HG03097 (cell line): ENCODE measurements at regions not wholly inside any gene's neighbourhood (a gene's known extent, or its start where the extent isn't known, plus 50 kb on each side); places are given as distances from the start of the nearest gene placed in this dataset.

Experiments
- ATAC-seq: cut with Tn5 transposase; IDR thresholded peaks from one replicate; pipeline ENCODE4 v1.9.1; 2021; ENCODE audit not compliant: unreplicated experiment, low FRiP score

DNA sequence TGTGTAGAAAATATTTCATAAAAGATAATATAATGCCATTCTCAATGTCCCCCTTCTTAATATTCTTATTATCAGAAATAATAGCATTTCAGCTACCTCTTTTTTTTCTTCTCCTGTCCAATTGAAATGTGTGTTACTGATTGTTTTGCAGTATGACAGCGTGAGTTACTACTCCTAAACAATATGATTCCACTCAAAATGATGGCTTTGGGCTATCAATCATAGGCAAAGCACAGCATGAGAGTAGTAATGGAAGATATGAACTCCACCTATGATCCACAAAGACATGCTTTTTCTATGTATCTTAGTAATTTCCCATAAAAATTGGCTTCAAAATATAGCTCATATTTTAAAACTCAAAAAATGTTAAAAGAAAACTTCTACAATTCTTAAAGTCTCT, 867.3 kb upstream of the NUDT12 start:
- ATAC-seq, result no peak

DNA sequence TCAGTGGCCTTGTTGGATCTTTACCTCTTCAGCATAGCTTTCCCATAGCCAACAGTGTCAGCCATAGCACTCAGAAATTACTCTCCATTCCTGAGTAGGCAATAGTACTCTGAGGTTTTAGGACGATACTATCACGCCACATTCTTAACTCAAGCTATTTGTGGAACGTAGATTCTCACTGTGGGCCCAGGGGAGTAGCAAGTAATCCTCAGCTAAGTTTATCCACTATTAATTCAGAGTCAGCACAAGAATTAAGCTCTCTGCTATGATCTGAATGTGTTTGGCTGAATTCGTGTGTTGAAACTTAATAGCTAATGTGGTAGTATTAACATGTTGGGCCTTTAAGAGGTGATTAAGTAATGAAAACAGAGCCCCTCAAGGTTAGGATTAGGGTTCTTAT, 858.8 kb upstream of the NUDT12 start:
- no peak for ATAC-seq

DNA sequence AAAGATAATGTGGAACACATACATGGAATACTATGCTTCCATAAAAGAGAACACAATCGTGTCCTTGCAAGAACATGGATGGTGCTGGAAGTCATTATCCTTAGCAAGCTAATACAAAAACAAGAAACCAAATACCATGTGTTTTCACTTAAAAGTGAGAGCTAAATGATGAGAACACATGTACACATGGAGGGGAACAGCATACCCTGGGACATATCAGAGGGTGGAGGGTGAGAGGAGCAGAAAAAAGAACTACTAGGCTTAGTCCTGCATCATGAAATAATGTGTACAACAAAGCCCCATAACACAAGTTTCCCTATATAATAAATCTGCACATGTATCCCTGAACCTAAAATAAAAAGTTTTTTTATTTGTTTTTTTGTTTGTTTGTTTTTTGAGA, 855.5 kb upstream of the NUDT12 start:
- no peak for ATAC-seq

DNA sequence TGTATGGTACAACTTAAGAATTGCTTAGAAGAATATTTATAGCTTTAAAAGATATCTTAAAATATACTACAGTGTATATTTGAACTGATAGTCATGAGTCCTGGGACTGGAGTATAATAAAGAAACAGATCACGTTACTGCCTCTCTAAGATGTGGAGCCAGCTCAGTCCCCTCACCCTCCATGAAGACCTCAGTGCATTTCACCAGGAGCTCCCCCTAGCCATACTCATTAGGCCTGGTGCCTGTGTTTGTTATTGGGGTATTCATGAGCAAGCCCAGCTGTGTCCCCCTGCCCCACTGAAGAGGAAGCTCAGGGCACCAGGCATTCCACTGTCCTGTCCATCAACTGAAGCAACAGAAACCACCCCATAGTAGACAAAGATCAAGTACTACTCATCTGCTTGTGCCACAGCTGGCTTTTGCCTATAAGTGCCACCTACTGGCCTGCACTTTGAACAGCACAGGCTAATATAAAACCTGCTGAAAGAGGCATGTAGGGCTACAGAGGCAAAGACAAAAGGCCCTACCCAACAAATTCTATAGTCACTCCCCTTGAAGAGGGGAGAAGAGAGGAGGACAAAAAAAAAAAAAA, 850.2 kb upstream of the NUDT12 start:
- ATAC-seq, result no peak

DNA sequence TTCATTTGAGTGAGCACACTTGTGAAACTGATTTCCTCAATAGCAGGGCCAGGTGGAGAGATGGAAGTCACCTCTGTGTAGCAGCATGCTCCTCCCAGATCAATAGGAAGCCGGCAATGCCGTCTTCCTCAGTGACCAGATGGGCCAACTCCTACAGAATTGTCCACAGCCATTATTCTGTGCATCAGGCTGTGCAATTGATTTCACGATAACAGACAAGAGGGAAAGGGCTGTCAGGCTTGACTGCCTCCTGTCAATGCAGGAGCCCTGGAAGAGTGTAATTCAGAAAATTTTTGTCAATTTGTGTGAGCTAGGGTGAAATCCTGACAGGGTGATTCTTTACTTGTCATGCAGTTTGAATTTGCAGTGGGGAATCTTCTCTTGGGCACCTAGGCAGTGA, 838.4 kb upstream of the NUDT12 start:
- ATAC-seq, result no peak

DNA sequence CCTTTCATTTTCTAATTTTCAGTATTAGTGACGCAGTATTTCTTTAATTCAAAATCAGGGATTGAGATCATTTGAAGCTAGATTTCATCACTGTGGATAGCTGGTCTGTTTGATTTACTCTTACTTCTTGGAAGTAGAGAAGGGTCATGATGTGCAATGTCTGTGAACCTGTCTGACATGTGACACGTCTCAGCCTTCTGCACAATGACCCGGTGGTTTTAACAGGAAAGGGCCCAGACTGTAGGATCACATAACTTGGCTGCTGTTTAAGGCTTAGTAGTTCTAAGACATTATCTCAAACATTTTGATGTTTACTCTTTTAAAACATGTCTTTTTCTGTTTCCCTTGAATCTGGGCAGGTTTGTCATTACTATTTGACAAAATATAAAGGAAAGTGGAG, 823.3 kb upstream of the NUDT12 start:
- no peak for ATAC-seq

DNA sequence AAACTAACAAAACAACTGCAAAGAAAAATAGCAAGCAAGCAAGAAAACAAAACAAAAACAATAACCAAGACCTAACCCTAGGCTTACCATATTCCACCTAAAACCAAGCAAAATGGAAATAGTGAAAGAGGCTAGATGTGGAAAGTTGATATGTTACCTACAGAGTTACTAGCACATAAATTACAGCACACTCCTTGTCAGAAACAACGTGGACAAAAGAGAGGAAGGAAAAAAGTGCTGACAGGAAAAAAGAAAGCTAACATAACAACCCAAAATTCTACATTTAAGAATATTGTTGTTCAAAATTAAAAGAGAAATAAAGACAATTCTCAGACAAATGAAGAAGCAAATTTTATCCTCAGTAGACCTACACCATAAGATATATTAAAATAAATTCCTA, 812.8 kb upstream of the NUDT12 start:
- no peak for ATAC-seq

DNA sequence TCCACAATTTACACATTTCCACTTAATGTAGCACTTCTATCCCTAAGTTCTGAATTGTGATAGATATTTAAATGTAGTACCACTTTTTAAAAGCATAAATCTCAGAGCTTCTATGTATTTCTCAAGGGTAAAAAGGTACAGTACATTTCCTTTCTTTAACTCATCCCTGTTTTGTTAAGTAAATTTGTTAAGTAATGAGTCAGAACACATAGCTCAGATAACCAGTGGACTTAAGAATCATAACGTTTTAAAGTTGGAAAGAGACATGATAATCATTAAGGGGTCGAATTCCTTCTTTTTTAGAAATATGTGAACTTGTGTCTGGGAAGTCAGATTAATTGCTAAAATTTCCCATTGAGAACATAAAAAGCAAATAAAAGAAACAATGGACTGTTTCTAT, 810.2 kb upstream of the NUDT12 start:
- no peak for ATAC-seq

DNA sequence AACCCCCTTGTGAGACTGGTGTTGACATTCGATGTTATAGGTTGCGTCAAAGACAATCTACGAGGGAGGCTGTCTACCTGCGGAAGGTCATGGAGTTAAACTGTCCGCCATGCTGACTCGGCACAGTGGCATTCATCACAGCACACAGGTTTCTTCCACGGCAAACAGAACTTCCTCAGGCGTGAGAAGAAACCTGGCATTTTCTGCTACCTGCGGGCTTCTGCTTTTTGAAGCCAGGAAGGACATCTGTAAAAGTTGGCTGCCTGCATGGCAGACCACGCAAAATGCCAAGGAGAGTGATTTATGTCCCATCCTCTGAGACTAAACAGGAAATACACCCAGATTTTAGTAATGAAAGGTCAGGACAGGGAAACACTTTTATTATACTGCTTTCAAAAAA, 809.8 kb upstream of the NUDT12 start:
- ATAC-seq, result no peak

DNA sequence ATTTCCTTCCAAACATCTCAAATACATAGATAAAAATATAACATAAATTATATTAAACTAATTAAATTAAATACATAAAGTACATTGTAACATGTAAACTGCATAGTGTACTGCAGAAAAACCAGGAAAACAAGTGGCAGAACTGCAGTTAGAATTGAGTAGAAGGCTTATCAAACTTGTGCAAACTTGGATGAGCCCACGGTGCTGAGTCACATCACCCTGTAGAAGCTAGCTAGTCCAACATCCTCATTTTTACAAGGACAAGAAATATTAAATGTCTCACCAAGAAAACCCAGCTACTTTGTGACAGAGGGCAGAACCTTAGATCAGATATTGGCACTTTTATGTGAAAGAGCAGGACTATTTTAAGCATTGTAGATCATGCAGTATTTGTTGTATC, 807.9 kb upstream of the NUDT12 start:
- ATAC-seq, result no peak

DNA sequence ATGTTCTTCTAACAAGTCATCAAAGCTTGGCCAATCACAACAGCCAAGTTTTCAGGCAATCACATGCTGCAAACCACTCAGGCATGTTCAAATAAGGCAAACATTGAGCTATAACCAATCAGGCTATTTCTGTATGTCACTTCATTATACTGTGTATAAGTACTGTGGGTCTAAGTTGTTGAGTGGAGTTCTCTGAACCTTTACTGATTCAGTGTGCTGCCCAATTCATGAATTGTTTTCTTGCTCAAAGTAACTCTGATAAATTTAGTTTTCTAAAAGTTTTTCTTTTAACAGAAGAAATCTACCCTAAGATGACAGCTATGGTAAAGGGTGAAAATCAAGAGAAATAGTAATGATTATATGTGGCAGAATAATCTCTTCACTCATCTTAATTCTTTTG, 805.4 kb upstream of the NUDT12 start:
- no peak for ATAC-seq

DNA sequence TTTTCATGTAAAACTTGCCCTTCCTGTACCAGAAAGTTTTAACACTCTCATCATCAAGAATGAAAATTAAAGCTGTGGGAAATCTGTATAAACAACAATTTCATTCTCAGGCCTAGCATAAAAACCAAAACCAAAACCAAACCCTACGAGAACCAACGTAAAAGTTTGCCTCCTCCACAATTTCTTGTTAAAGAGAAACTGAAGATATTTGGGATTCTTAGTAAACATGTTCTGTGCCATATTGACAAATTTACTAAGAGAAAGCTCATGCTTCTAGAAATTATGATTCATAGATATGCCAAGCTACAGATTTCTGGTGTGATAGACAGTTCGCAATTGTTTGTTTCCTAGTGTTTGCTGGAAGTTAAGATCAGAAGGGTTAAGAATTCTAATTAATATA, 801.0 kb upstream of the NUDT12 start:
- ATAC-seq, result no peak

DNA sequence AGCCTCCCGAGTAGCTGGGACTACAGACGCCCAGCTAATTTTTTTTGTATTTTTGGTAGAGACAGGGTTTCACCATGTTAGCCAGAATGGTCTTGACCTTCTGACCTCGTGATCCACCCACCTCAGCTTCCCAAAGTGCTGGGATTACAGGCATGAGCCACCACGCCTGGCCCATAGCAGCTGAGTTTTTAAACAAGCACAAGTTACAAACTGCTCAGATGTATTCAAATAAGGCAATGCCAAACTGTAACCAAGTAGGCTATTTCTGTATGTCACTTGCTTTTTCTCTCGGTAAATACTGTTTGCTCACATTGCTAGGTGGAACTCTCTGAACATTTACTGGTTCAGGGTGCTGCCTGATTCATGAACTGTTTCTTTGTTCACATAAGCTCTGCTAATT, 799.3 kb upstream of the NUDT12 start:
- no peak for ATAC-seq

DNA sequence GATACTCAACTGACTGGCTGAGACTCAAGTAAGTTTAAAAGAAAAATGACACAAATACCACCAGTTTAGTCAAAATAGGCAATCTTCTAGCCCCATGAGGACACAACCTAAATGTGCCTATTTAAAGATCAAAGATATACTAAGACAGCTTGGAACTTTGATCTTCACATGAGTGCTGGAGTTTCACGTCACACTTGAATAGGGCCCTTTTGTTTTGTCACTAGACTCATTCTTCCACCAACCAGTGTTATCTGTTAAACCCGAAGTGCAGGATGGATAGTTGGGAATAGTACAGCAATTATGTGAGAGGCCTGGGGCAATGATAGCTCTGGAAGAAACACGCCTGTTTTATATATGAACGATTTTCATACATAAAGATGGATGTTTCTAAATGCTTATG, 792.8 kb upstream of the NUDT12 start:
- ATAC-seq, result no peak

DNA sequence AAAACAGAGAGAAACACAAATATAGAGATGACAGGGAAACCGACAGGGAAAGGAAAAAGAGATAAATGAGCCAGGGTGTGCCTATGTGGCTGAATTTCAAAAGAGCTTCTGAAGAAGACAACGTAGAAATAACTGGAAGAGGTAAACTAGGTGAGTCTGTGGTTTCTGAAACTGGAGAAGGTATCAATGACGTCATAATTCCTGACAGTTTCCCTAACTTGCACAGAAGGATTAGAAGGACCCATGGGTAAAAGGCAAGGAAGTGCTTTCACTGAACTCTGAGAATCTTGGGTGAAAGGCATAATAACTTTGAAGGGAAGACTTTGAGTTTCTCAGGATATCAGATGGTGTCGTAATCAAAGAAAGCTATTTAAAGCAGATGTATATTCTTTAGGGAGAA, 790.8 kb upstream of the NUDT12 start:
- ATAC-seq, result no peak

DNA sequence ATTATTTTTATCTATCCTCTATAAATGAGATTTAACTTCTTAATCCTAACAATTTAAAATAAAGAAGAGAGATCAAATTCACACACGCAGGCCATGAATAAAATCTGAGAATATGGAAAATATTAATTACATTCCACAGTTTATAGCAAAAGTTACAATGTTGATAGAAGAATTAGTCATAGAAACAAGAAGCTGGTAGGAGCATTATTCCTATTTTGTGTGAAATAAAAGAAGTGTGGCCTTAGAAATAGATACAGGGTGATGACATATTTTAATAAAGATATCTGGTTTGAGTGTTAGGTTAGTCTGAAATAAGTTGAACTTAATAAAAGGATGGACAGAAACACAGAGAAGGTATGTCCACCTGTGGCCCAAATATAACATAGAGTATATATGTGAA, 790.4 kb upstream of the NUDT12 start:
- ATAC-seq, result no peak

DNA sequence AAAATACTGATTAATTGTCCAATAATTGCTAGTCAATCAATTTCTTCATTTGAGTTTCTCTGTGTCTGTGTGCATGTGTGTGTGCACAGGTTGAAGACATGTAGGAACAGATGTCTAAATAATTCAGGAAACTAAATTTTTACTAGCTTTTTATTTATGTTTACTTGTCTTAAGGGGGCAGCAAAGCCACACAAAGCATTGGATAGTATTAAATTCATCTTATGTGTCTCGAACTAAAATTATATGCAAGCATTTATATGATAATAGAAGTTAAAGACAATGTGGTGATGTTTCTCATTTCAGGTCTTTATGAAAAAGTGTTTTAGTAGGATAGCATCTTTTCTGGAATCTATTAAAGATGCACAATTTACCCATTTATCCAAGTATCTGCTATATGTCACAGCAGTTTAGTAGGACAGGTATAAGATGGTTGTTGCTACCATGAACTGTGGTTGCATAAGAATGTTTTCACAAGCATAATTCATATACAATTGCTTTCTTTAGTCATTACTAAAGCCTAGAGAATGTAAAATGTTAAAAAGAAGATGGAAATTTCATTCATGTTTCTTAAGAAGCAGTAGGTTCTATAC, 784.6 kb upstream of the NUDT12 start:
- no peak for ATAC-seq

DNA sequence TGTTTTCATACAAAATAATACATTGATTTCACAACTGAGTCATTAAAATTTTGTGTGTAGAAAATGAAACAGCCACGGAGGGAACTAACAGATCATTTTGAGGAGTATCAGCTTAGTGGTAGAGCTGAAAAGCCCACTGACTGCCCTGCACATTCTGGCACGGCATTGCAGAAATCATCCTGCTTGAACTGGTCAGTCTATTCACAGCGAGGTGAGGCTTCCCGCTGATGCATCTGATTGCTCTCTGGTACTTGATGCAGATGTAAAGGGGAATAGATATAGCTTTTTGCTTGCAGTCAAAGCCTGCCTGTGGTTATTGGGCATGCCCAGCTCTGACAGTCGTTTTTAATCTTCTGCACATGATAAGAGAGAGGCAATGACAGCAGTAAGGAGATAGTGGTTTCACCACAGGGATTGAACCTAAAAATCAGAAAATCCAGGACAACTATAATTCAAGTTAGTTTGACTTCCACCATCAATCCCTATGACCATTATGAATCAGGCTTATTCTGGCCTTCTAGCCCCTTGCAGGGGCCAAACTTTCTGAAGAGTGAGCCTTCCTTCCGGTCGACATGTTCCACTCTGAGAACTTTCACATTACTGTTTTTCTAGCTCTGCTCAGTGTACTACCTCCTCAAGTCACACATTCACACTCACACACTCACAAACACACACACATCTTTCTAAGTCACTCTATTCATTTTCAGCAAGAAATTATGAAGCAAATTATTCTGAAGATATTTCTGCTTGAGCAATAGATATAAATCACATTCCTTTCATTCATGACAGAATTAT, 782.8 kb upstream of the NUDT12 start:
- ATAC-seq, result no peak

DNA sequence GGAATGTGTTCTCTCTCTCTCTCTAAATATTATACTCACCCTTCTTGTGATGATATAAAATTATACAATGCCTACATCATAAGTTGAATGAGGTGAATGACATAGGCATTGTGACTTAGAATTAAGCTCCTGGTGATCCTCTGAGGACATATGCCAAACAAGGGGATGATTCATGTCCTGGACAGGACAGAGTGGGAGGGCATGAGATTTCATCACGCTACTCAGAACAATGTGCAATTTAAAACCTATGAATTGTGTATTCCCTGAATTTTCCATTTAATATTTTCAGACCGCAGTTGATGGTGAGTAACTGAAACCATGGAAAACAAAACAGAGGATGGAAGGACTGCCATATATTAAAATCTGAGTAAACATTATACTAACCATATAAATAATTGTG, 782.2 kb upstream of the NUDT12 start:
- no peak for ATAC-seq

DNA sequence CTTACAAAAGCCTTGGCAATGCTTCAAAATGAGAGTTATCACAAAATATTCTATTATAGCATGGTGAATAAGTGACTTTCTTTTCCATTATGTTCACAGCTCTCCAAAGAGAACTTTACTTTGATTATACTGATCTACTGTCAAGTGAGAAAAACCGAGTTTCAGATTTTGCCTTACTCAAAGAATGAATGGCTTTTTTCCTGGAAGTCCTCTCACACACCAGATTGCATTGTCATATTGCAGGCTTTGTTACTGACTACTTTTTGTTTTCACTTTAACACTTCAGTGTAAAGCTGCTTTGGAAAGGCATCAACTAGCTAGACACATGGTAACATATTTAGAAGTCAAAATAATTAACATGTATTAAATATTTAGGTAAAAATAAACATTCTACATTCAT, 765.2 kb upstream of the NUDT12 start:
- no peak for ATAC-seq

DNA sequence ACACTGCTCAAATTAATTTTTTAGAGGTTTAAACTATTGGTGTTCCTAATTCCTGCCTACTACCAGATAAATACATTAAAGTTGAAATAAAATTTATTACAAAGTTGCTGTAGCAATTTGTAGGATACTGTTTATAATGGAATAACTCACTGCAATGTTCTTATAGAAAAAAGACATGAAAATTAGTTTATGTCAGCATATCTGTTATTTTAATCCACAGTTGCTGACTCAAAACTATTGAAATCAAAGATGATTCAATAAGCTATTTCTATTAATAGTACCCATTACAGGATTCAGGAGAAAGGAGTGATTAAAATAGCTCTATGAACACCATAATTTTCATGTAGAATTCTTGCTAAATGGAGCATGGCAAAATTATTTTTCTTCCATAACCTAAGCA, 764.4 kb upstream of the NUDT12 start:
- no peak for ATAC-seq

DNA sequence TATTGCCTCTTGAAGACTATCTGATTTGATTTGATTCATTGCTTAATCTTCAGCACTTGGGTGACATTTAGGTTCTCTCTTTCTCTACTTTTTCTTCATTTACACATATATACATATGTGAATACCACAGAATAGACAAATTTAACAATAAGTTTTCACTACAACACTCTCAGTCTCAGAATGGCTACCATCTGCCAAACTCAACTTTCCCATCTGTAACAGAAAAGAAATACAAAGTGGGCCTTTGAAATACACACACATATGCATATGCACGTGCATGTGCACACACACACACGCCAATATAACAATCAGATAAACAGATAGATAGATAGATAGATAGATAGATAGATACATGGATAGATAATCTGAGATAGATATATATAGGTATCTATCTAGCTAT, 762.8 kb upstream of the NUDT12 start:
- no peak for ATAC-seq
